Keratinocyte (primary cell): ENCODE measurements at regions not wholly inside any gene's neighbourhood (a gene's known extent, or its start where the extent isn't known, plus 50 kb on each side); places are given as distances from the start of the nearest gene placed in this dataset.

Source experiments
- DNase-seq: peaks from one replicate; pipeline ENCODE4 v3.0.0-alpha.2; 2011; ENCODE audit warnings: low read depth, missing footprints, low spot score
- FAIRE-seq: peaks from 2 replicates; lab custom pipeline; 2011; peaks lifted over from hg19 to GRCh38; lab: Jason Lieb, UNC
- H2AFZ ChIP-seq: 2 replicates; pipeline ENCODE4 v1.6.0; 2012; ENCODE audit warnings: low read length, control low read depth, inconsistent platforms; ENCODE audit not compliant: control insufficient read depth
- H3K27ac ChIP-seq: 2 replicates; pipeline ENCODE4 v1.5.1; 2011; ENCODE audit warnings: low read length; ENCODE audit not compliant: control insufficient read depth, insufficient read depth
- H3K27me3 ChIP-seq: 3 replicates; pipeline ENCODE4 v1.6.0; 2011; ENCODE audit warnings: low read length; ENCODE audit not compliant: control insufficient read depth, insufficient read depth; ENCODE audit errors: extremely low read depth
- H3K36me3 ChIP-seq, 2 experiments: 2 replicates in 1 of 2; 3 replicates in 1 of 2; pipeline ENCODE4 v1.5.1; 2011; ENCODE audit warnings: low read length in 2 of 2, mild to moderate bottlenecking in 1 of 2; ENCODE audit not compliant: control insufficient read depth in 2 of 2, insufficient read depth in 2 of 2; ENCODE audit errors: extremely low read depth in 1 of 2
- H3K4me1 ChIP-seq: 3 replicates; pipeline ENCODE4 v1.5.1; 2011; ENCODE audit warnings: low read length; ENCODE audit not compliant: control insufficient read depth, insufficient read depth; ENCODE audit errors: extremely low read depth
- H3K4me2 ChIP-seq: 3 replicates; pipeline ENCODE4 v1.6.0; 2011; ENCODE audit warnings: low read depth, low read length; ENCODE audit not compliant: control insufficient read depth, insufficient read depth; ENCODE audit errors: extremely low read depth
- H3K4me3 ChIP-seq, 3 experiments: fragments of 200-600 bp in 1 of 3; sonication (generic) in 1 of 3; 2 replicates in 2 of 3; 3 replicates in 1 of 3; pipeline ENCODE4 v1.5.1; 2011 to 2016; ENCODE audit warnings: low read length in 3 of 3, mild to moderate bottlenecking in 3 of 3, control low read depth in 2 of 3, inconsistent platforms in 1 of 3, low read depth in 1 of 3, mixed read lengths in 1 of 3, mixed run types in 1 of 3, moderate library complexity in 1 of 3; ENCODE audit not compliant: control insufficient read depth in 2 of 3, insufficient read depth in 2 of 3; ENCODE audit errors: extremely low read depth in 1 of 3
- H3K79me2 ChIP-seq: 2 replicates; pipeline ENCODE4 v1.6.0; 2012; ENCODE audit warnings: low read length; ENCODE audit not compliant: control insufficient read depth, insufficient read depth
- H3K9ac ChIP-seq: 3 replicates; pipeline ENCODE4 v1.6.0; 2011; ENCODE audit warnings: low read length; ENCODE audit not compliant: control insufficient read depth, insufficient read depth; ENCODE audit errors: extremely low read depth
- H3K9me1 ChIP-seq: 3 replicates; pipeline ENCODE4 v1.6.0; 2011; ENCODE audit warnings: low read length; ENCODE audit not compliant: control insufficient read depth, insufficient read depth; ENCODE audit errors: extremely low read depth
- H3K9me3 ChIP-seq: 2 replicates; pipeline ENCODE4 v1.5.1; 2012; ENCODE audit warnings: low read depth, low read length; ENCODE audit not compliant: control insufficient read depth
- H4K20me1 ChIP-seq: 3 replicates; pipeline ENCODE4 v1.6.0; 2011; ENCODE audit warnings: low read length; ENCODE audit not compliant: control insufficient read depth, insufficient read depth; ENCODE audit errors: extremely low read depth
- EZH2 ChIP-seq: IDR thresholded peaks from one replicate; pipeline ENCODE4 v1.6.1; 2012; ENCODE audit warnings: inconsistent platforms, mild to moderate bottlenecking, low read length, moderate library complexity
- dilution Hi-C: fragments of 300-500 bp; cut with MboI; formaldehyde crosslinking; loops from one replicate; pipeline ENCODE4 v1.7.0; 2020; ENCODE audit warnings: low sequenced_read_pairs; ENCODE audit not compliant: extremely low pct_ligation_motif_present
- TF ChIP-seq, protein P1 (sequence below), 3 experiments: IDR thresholded peaks in 1 of 3; conservative IDR thresholded peaks in 1 of 3; optimal IDR thresholded peaks in 1 of 3; 2 replicates in 2 of 3; 3 replicates in 1 of 3; pipeline versions ENCODE3 to v1.5.1; 2011; ENCODE audit warnings: low read length in 3 of 3, mild to moderate bottlenecking in 3 of 3, moderate library complexity in 2 of 3, control low read depth in 1 of 3, inconsistent platforms in 1 of 3; ENCODE audit not compliant: insufficient read depth in 2 of 3; ENCODE audit errors: extremely low read depth in 1 of 3

DNA sequence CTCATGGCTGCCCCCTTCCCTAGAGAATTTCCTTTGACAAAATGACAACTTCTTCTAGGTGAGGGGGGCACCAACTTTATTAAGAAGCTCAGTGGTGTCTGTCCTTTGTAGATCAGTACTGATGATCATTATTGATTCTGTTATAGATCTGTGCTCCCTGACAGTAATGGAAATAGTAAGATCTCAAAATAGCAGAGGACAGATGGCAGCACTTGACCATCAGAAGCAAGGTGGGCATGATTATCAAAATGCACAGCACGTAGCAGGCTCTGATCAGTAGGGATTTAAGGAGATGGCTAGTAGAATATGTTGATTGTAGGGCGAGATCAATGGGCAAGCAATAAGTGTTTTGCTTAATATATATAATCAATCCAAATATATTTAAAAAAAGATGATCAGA is 208.6 kb upstream of the HDDC2 start:
- dilution Hi-C loops, result loop anchor here (25.0 kb wide), 1 partner anchor 252 kb away; no protein-coding TSS in a partner anchor
- Histone ChIP-seq H3K9ac (no peak overlapping the region), H3K27ac (no peak overlapping the region), H3K4me3 (no peak overlapping the region), H3K4me2 (no peak overlapping the region), H4K20me1 (no peaks in the 10 kb centered on the region), H3K9me1 (no peaks in the 10 kb centered on the region), H3K27me3 (no peaks in the 10 kb centered on the region), H3K79me2 (no peaks in the 10 kb centered on the region), H3K36me3 (no peaks in the 10 kb centered on the region), H3K4me1 (no peaks in the 10 kb centered on the region), H3K9me3 (no peaks in the 10 kb centered on the region), H2AFZ (no peak overlapping the region)
- FAIRE-seq (no peak), DNase-seq (no peak)
- TF ChIP-seq, protein P1, sequence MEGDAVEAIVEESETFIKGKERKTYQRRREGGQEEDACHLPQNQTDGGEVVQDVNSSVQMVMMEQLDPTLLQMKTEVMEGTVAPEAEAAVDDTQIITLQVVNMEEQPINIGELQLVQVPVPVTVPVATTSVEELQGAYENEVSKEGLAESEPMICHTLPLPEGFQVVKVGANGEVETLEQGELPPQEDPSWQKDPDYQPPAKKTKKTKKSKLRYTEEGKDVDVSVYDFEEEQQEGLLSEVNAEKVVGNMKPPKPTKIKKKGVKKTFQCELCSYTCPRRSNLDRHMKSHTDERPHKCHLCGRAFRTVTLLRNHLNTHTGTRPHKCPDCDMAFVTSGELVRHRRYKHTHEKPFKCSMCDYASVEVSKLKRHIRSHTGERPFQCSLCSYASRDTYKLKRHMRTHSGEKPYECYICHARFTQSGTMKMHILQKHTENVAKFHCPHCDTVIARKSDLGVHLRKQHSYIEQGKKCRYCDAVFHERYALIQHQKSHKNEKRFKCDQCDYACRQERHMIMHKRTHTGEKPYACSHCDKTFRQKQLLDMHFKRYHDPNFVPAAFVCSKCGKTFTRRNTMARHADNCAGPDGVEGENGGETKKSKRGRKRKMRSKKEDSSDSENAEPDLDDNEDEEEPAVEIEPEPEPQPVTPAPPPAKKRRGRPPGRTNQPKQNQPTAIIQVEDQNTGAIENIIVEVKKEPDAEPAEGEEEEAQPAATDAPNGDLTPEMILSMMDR (optimal IDR thresholded peaks at IDR 0.05 in 1 of 3, IDR thresholded peaks at IDR 0.05 in 1 of 3, conservative IDR thresholded peaks at IDR 0.05 in 1 of 3; ENCODE audit: extremely low read depth in 1 of 3, insufficient read depth in 2 of 3, low read length in 3 of 3), result no peak
- TF ChIP-seq EZH2, result no peak

DNA sequence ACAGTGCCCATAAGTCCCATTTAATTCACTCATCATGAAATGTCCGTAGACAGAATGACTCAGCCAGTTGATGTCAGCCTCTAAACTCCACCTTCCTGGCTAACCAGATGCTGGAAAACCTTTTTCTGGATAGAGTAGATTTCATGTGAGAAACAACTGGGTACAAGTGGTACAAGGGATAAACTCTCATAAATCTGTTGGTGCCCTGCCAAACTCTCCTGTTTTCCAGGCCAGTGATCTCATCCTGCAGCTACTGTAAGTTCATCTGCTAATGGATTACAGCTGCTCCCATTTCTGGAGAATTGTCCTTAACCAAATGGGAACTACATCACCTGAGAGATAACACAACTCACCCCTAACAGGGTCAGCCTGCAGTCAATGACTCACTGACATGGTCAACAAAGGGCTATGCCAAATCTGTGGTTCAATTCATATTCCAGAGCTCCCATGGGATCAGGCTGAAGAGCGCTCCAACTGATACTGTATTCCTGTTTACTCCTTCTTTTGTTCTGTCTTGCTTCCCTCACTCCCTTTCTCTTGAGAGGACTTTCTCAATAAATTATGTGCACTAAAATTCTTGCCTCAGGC is 210.1 kb upstream of the HDDC2 start:
- dilution Hi-C loops, result loop anchor here (25.0 kb wide), 1 partner anchor 250 kb away; no protein-coding TSS in a partner anchor
- H3K36me3 ChIP-seq, result no peaks in the 10 kb centered on the region
- no peak overlapping the region for H3K4me2 ChIP-seq
- H3K9me1 ChIP-seq, result no peaks in the 10 kb centered on the region
- no peak overlapping the region for H3K4me3 ChIP-seq
- no peaks in the 10 kb centered on the region for H3K9me3 ChIP-seq
- H4K20me1 ChIP-seq, result no peaks in the 10 kb centered on the region
- DNase-seq, result no peak
- H2AFZ ChIP-seq, result no peak overlapping the region
- no peaks in the 10 kb centered on the region for H3K27me3 ChIP-seq
- no peaks in the 10 kb centered on the region for H3K4me1 ChIP-seq
- FAIRE-seq, result no peak
- TF ChIP-seq, protein P1 (optimal IDR thresholded peaks at IDR 0.05 in 1 of 3, IDR thresholded peaks at IDR 0.05 in 1 of 3, conservative IDR thresholded peaks at IDR 0.05 in 1 of 3; ENCODE audit: extremely low read depth in 1 of 3, insufficient read depth in 2 of 3, low read length in 3 of 3), result no peak
- TF ChIP-seq EZH2, result no peak
- no peaks in the 10 kb centered on the region for H3K79me2 ChIP-seq
- no peak overlapping the region for H3K27ac ChIP-seq
- no peak overlapping the region for H3K9ac ChIP-seq
